T-helper 1 cell (primary cell): ENCODE measurements at regions not wholly inside any gene's neighbourhood (a gene's known extent, or its start where the extent isn't known, plus 50 kb on each side); places are given as distances from the start of the nearest gene placed in this dataset.

Experiments used
- DNase-seq, 5 donors: peaks; one replicate each; pipeline ENCODE4 v3.0.0-alpha.2; 2012 to 2020

- DNase-seq, result no peak
Observed at GRCh38 chr15:94535298-94536048, 304.1 kb downstream of the MCTP2 start.

GRCh38 chr15:94536549-94536948, 305.2 kb downstream of the MCTP2 start:
- no peak for DNase-seq

- no peak for DNase-seq
Observed at GRCh38 chr15:94538280-94538679, 306.9 kb downstream of the MCTP2 start.

GRCh38 chr15:94542391-94542790, 311.0 kb downstream of the MCTP2 start:
- no peak for DNase-seq

GRCh38 chr15:94546808-94547207, 315.4 kb downstream of the MCTP2 start:
- no peak for DNase-seq

- DNase-seq, result no peak
Observed at GRCh38 chr15:94547711-94548110, 316.4 kb downstream of the MCTP2 start.

- DNase-seq, result no peak
Observed at GRCh38 chr15:94555841-94556519, 324.6 kb downstream of the MCTP2 start.

- no peak for DNase-seq
Observed at GRCh38 chr15:94561036-94561689, 329.8 kb downstream of the MCTP2 start.

- DNase-seq, result no peak
Observed at GRCh38 chr15:94563456-94563855, 332.1 kb downstream of the MCTP2 start.

GRCh38 chr15:94576889-94577533, 345.6 kb downstream of the MCTP2 start:
- DNase-seq, result peak in 1 of 5 donors; percentile 43

GRCh38 chr15:94579286-94579685, 347.9 kb downstream of the MCTP2 start:
- DNase-seq, result no peak

GRCh38 chr15:94580211-94580885, 349.0 kb downstream of the MCTP2 start:
- DNase-seq, result no peak

- DNase-seq, result peak in 1 of 5 donors; percentile 52
Observed at GRCh38 chr15:94582368-94582767, 351.0 kb downstream of the MCTP2 start.

- DNase-seq, result peak in 3 of 5 donors; percentile 6 to 86 (median 7)
Observed at GRCh38 chr15:94584833-94585244, 353.5 kb downstream of the MCTP2 start.

GRCh38 chr15:94586099-94586498, 354.7 kb downstream of the MCTP2 start:
- DNase-seq, result no peak

GRCh38 chr15:94587113-94587512, 355.8 kb downstream of the MCTP2 start:
- DNase-seq, result no peak

- no peak for DNase-seq
Observed at GRCh38 chr15:94588993-94589392, 357.6 kb downstream of the MCTP2 start.

GRCh38 chr15:94592495-94592894, 361.1 kb downstream of the MCTP2 start:
- no peak for DNase-seq

- no peak for DNase-seq
Observed at GRCh38 chr15:94596707-94597106, 365.3 kb downstream of the MCTP2 start.

- DNase-seq, result no peak
Observed at GRCh38 chr15:94600505-94600904, 369.1 kb downstream of the MCTP2 start.

- DNase-seq, result no peak
Observed at GRCh38 chr15:94602754-94603470, 371.6 kb downstream of the MCTP2 start.

- DNase-seq, result no peak
Observed at GRCh38 chr15:94606286-94606685, 374.9 kb downstream of the MCTP2 start.
